GM12873 (cell line): ENCODE measurements at regions not wholly inside any gene's neighbourhood (a gene's known extent, or its start where the extent isn't known, plus 50 kb on each side); places are given as distances from the start of the nearest gene placed in this dataset.

Experiments used
- TF ChIP-seq, protein P1 (sequence below): IDR thresholded peaks from 2 replicates; pipeline ENCODE4 v1.5.1; 2012; ENCODE audit warnings: low read depth, mild to moderate bottlenecking, moderate library complexity, low read length, control low read depth; ENCODE audit not compliant: insufficient read depth; ENCODE audit errors: missing control alignments

DNA sequence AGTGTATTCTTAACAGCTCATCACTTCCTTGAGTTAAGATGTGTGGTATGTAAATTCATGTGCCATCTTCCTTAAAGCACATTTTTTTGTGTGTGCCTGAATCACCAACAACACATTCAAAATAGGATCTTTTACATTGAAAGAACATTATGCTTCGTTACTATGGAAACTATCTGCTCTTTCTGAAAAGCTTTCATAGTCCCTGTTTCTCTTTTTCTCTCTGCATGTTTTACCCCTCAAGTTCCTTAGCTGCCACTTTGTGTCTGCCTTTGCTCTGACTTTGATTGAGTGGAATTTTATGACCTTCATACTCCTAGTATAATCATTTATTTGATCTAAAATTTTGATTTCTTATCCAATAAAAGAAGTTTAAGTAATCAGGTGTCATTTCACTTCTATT, 880.3 kb upstream of the FOXG1 start:
- TF ChIP-seq, protein P1, sequence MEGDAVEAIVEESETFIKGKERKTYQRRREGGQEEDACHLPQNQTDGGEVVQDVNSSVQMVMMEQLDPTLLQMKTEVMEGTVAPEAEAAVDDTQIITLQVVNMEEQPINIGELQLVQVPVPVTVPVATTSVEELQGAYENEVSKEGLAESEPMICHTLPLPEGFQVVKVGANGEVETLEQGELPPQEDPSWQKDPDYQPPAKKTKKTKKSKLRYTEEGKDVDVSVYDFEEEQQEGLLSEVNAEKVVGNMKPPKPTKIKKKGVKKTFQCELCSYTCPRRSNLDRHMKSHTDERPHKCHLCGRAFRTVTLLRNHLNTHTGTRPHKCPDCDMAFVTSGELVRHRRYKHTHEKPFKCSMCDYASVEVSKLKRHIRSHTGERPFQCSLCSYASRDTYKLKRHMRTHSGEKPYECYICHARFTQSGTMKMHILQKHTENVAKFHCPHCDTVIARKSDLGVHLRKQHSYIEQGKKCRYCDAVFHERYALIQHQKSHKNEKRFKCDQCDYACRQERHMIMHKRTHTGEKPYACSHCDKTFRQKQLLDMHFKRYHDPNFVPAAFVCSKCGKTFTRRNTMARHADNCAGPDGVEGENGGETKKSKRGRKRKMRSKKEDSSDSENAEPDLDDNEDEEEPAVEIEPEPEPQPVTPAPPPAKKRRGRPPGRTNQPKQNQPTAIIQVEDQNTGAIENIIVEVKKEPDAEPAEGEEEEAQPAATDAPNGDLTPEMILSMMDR = no peak

DNA sequence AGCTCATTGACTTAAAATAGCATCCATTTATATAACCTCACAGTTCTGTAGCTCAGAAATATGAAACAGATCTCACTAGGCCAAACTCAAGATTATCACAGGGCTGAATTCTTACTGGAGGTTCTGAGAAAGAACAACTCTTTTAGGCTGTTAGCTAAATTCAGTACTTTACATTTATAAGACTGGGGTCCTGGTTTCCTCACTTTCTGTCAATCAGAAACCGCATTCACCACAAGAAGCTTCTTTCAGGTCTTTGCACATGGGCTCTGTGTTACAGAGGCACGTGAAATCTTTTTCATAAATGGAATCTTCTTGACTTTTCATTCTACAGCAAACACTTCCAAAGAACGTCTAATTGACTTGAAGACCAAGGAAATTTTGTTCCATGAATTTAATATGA, 876.3 kb upstream of the FOXG1 start:
- TF ChIP-seq, protein P1 = no peak

DNA sequence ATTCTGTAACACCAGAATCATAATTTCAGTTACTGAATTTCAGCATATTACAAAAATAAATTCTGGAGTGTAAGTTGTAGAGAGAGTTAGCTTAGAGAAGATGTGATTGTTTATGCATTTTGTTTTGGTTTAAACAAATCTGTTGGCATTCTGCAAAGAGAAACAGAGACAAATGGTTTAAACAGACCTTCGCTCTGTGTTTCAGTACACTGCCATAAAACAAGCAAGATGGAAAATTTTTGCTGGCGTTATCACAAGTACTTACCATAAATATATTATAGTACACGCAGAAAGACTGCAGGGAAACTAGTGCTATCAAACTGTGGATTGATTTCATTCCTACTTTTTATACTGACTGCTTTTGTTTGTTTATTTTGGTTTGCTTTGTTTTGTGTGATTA, 850.3 kb upstream of the FOXG1 start:
- TF ChIP-seq, protein P1 = no peak

DNA sequence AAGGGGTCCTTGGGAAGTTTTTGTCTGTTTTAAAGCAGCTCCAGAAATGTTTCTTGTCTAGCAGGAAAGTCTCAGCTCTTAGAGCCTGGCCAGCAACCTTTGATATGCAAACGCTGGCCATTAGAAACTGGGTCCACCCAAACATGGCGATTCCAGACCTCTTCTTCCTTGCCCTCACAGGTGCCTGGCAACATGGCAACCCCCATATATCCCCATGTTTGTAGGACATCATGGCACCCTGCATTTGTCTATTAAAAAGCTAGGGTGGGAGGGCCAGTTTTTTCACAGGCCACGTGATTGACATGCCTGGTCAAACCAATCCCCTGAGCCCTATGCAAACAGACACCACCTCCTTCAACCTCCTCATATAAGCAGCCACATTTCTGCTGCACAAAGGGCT, 848.7 kb upstream of the FOXG1 start:
- TF ChIP-seq, protein P1 = no peak

DNA sequence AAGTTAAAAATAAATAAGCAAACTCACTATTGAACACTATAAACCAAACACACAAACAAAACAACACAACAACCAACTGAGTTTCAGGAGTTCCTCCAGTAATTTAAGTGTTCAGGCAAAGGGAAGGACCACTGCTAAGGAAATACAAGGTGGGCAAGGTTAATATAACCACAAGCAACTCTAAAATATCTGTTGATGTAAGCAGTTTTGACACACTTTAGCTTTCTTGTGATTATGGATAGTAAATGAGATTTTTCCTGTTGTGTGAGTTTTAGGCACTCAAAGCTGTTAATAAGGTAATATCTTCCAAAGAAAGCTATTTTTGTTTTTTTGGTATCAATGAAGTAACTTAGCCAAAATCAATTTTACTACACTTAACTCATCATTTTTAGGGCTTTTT, 839.1 kb upstream of the FOXG1 start:
- TF ChIP-seq, protein P1 = no peak

DNA sequence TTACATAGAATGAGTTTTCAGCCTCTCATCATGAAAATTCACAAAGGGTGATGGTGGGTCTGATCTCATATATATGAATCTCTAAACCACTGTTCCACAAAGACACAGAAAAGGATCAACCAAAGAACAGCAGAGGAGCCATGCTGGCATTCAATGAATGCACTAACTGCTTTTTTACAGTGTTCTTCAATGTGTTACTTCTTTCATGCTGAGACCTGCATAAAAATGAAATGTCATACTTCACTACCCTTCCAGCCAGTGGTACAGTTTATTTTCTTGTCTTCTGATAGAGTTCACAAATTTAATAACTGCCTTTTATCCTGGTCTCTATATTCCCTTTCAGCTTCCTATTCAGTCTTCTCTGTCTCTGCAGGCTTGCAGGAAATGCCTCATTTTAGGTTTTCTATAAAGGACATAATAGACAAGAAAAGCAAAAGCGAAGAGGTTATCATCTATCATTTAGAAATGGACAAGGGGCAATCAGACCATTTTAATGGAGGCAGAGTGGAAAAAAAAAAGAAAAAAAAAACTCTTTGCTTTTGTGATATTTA, 836.7 kb upstream of the FOXG1 start:
- TF ChIP-seq, protein P1 = no peak

DNA sequence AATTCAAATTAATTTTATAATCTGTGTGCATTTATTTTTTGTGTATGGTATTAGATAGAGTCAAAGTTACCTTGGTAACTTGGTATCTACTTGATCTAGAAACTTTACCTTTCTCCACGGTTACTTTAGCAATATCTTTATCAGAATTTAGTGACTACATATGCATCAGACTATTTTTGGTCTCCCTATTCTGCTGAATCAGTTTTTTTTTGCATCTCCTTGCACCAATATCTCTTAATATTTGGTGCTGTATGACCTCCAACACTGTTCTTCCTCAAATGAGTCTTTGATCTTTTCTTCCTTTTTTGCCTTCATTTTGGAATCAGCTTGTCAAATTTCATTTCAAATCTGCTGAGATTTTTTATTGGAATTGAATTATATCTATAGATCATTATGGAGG, 828.2 kb upstream of the FOXG1 start:
- TF ChIP-seq, protein P1 = no peak

DNA sequence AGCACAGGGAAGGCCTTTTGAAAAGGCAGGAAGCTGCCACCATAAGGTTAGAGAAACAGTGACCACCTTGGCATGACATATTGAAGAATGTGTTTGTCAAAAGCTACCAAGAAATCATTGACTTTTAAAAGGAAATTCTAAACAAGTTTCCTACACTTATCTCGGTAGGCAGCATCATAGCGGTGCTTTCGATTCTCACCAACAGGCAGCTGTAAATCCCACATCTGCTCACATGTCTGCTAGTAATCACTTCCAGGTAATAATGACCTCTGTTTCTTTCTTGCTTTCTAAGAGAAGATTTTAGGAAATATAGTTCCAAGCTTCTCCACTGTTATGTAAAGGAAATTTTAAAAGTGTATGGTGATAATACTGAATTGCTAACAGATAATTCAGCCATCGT, 821.1 kb upstream of the FOXG1 start:
- TF ChIP-seq, protein P1 = no peak
